ENCODE measurements at regions not wholly inside any gene's neighbourhood (a gene's known extent, or its start where the extent isn't known, plus 50 kb on each side); places are given as distances from the start of the nearest gene placed in this dataset.

GRCh38 chr1:17914987-17915386 is 159.9 kb downstream of the ACTL8 start:
- Histone ChIP-seq H3K4me3 (no peak overlapping the region), H3K9me3 (no peaks in the 10 kb centered on the region), H3K27ac (no peak overlapping the region), H3K36me3 (no peaks in the 10 kb centered on the region), H3K27me3 (peaks cover 0 to 65% (median 48%) of the 10 kb centered on the region in 7 donors), H3K4me1 (no peaks in the 10 kb centered on the region)
- ATAC-seq = no peak
- WGBS, 2 donors = 50 to 54% methylated on average over 9 of the region's 9 CpGs
- intact Hi-C loops (cut with DNase I) = loop anchor here in 1 of 10 donors (10.0 kb wide), 1 partner anchor 320 kb away; no protein-coding TSS in a partner anchor
- DNase-seq = no peak
- TF ChIP-seq CTCF (IDR thresholded peaks at IDR 0.05) = no peak

GRCh38 chr1:17915511-17916197 is 160.5 kb downstream of the ACTL8 start:
- DNase-seq = no peak
- TF ChIP-seq CTCF (IDR thresholded peaks at IDR 0.05) = no peak
- no peaks in the 10 kb centered on the region for H3K9me3 ChIP-seq
- no peaks in the 10 kb centered on the region for H3K36me3 ChIP-seq
- no peak overlapping the region for H3K27ac ChIP-seq
- ATAC-seq = no peak
- WGBS, 2 donors = 13 to 19% methylated on average over 7 of the region's 7 CpGs
- intact Hi-C loops (cut with DNase I) = loop anchor here in 1 of 10 donors (10.0 kb wide), 1 partner anchor 319 kb away; no protein-coding TSS in a partner anchor
- H3K4me1 ChIP-seq = no peaks in the 10 kb centered on the region
- H3K4me3 ChIP-seq = no peak overlapping the region
- H3K27me3 ChIP-seq = peaks cover 0 to 70% (median 53%) of the 10 kb centered on the region in 7 donors

GRCh38 chr1:17916702-17917101 is 161.6 kb downstream of the ACTL8 start:
- DNase-seq (no peak), ATAC-seq (no peak)
- H3K4me3 ChIP-seq = no peak overlapping the region
- no peak overlapping the region for H3K27ac ChIP-seq
- no peaks in the 10 kb centered on the region for H3K4me1 ChIP-seq
- H3K27me3 ChIP-seq = peaks cover 0 to 79% (median 58%) of the 10 kb centered on the region in 7 donors
- no peaks in the 10 kb centered on the region for H3K9me3 ChIP-seq
- intact Hi-C loops (cut with DNase I) = loop anchor here in 1 of 10 donors (10.0 kb wide), 1 partner anchor 318 kb away; no protein-coding TSS in a partner anchor
- H3K36me3 ChIP-seq = no peaks in the 10 kb centered on the region
- 71 to 83% methylated on average over 3 of the region's 3 CpGs for WGBS, 2 donors
- TF ChIP-seq CTCF (IDR thresholded peaks at IDR 0.05) = no peak

GRCh38 chr1:17919525-17920439 is 164.6 kb downstream of the ACTL8 start:
- TF ChIP-seq CTCF (IDR thresholded peaks at IDR 0.05) = peak in 3 of 9 donors; percentile 10 to 18 (median 16)
- H3K4me3 ChIP-seq = no peak overlapping the region
- ATAC-seq = peak in 1 of 8 donors; percentile 18
- no peaks in the 10 kb centered on the region for H3K9me3 ChIP-seq
- DNase-seq = no peak
- H3K27me3 ChIP-seq = peaks cover 0 to 76% (median 51%) of the 10 kb centered on the region in 7 donors
- intact Hi-C loops (cut with DNase I) = loop anchor here in 7 of 10 donors (5.0 to 10.0 kb wide), 5 partner anchors 175 to 315 kb away; partner anchors contain the start of gene IGSF21 (in 2 of the 7)
- WGBS, 2 donors = 31 to 34% methylated on average over 10 of the region's 10 CpGs
- no peaks in the 10 kb centered on the region for H3K36me3 ChIP-seq
- no peaks in the 10 kb centered on the region for H3K4me1 ChIP-seq
- H3K27ac ChIP-seq = no peak overlapping the region
